ENCODE measurements at regions not wholly inside any gene's neighbourhood (a gene's known extent, or its start where the extent isn't known, plus 50 kb on each side); places are given as distances from the start of the nearest gene placed in this dataset.

- no peak for TF ChIP-seq CTCF (IDR thresholded peaks at IDR 0.05; ENCODE audit: low read depth, low read length, missing control alignments)
Measured at GRCh38 chr5:167614294-167615021, 677.0 kb upstream of the WWC1 start.

GRCh38 chr5:167616043-167616890, 675.2 kb upstream of the WWC1 start:
- TF ChIP-seq CTCF (IDR thresholded peaks at IDR 0.05; ENCODE audit: low read depth, low read length, missing control alignments): no peak
- no peak for DNase-seq (ENCODE audit: low read depth)
- no peak overlapping the region for H3K4me3 ChIP-seq (ENCODE audit: low read depth, low read length)

More at GRCh38 chr5:167614294-167615021, 677.0 kb upstream of the WWC1 start:
- DNase-seq (ENCODE audit: low read depth): no peak
- no peak overlapping the region for H3K4me3 ChIP-seq (ENCODE audit: low read depth, low read length)

GRCh38 chr5:167623354-167623753, 668.1 kb upstream of the WWC1 start:
- no peak for DNase-seq (ENCODE audit: low read depth)
- no peak overlapping the region for H3K4me3 ChIP-seq (ENCODE audit: low read depth, low read length)
- TF ChIP-seq CTCF (IDR thresholded peaks at IDR 0.05; ENCODE audit: low read depth, low read length, missing control alignments): no peak

GRCh38 chr5:167624053-167624452, 667.4 kb upstream of the WWC1 start:
- no peak for DNase-seq (ENCODE audit: low read depth)
- H3K4me3 ChIP-seq (ENCODE audit: low read depth, low read length): no peak overlapping the region
- TF ChIP-seq CTCF (IDR thresholded peaks at IDR 0.05; ENCODE audit: low read depth, low read length, missing control alignments): no peak

- TF ChIP-seq CTCF (IDR thresholded peaks at IDR 0.05; ENCODE audit: low read depth, low read length, missing control alignments): no peak
- DNase-seq (ENCODE audit: low read depth): no peak
- H3K4me3 ChIP-seq (ENCODE audit: low read depth, low read length): no peak overlapping the region
Measured at GRCh38 chr5:167626341-167627123, 664.9 kb upstream of the WWC1 start.

- no peak overlapping the region for H3K4me3 ChIP-seq (ENCODE audit: low read depth, low read length)
- TF ChIP-seq CTCF (IDR thresholded peaks at IDR 0.05; ENCODE audit: low read depth, low read length, missing control alignments): no peak
- no peak for DNase-seq (ENCODE audit: low read depth)
Measured at GRCh38 chr5:167629634-167630033, 661.8 kb upstream of the WWC1 start.

Data from GM12864 (cell line).